ENCODE measurements at regions not wholly inside any gene's neighbourhood (a gene's known extent, or its start where the extent isn't known, plus 50 kb on each side); places are given as distances from the start of the nearest gene placed in this dataset.

DNA sequence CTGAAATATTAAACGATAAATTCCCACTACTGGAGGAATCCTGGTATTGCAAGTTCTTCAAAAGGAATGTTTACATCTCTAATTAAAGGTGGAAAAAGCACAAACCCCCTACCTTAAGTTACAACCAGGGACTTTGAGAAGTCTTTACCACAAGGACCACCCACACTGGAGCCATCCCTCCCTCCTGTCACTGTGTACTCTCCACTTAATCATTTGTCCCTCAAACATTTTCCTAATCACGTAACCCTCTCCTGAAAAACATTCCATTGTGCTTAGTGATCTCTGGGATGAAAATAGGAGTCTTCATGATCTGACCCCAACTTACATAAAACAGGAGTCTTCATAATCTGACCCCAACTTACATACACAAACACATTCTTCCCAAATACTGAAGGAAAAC is 85.7 kb downstream of the SUCLG1 start:
- Histone ChIP-seq H3K4me3 (no peak overlapping the region), H3K4me1 (no peaks in the 10 kb centered on the region), H3K4me2 (no peak overlapping the region), H3K9me3 (no peaks in the 10 kb centered on the region), H3K27ac (no peak overlapping the region)
- ChIA-PET POLR2A (no interaction called here), CTCF (interaction anchor here (1.0 kb wide), 1 partner anchor 13 kb away, joined by 3 read pairs; no protein-coding TSS in a partner anchor)
- FAIRE-seq (no peak), ATAC-seq (no peak), DNase-seq (ENCODE audit: low read depth in 1 of 2, low spot score in 1 of 2) (no peak)
- 7% methylated on average over 2 of the region's 2 CpGs for WGBS (ENCODE audit: missing lambda C conversion rate)
- no peak for TF ChIP-seq BHLHE40 (IDR thresholded peaks at IDR 0.05; ENCODE audit: low read depth, low read length)
- no peak for TF ChIP-seq HDAC2 (IDR thresholded peaks at IDR 0.05)
- no peak for TF ChIP-seq HOXB5 (CRISPR knock-in tag; IDR thresholded peaks at IDR 0.05)
- TF ChIP-seq ZSCAN20 (CRISPR knock-in tag; IDR thresholded peaks at IDR 0.05) = no peak
- no peak for TF ChIP-seq CHD4 (IDR thresholded peaks at IDR 0.05; ENCODE audit: borderline replicate concordance)
- no peak for TF ChIP-seq MYC (IDR thresholded peaks at IDR 0.05; ENCODE audit: borderline replicate concordance, low read length)
- TF ChIP-seq ZC3H11A (IDR thresholded peaks at IDR 0.05) = no peak
- TF ChIP-seq NPAS2 (CRISPR knock-in tag; IDR thresholded peaks at IDR 0.05; ENCODE audit: borderline replicate concordance) = no peak
- TF ChIP-seq RNF2 (IDR thresholded peaks at IDR 0.05; ENCODE audit: borderline replicate concordance, low read depth) = no peak
- TF ChIP-seq CTCF (IDR thresholded peaks at IDR 0.05) = no peak
- no peak for TF ChIP-seq HOXA7 (CRISPR knock-in tag; IDR thresholded peaks at IDR 0.05)
- no peak for TF ChIP-seq BCL3 (IDR thresholded peaks at IDR 0.05)
- no peak for TF ChIP-seq MAZ (IDR thresholded peaks at IDR 0.05; ENCODE audit: borderline replicate concordance, low read depth, low read length)
- no peak for TF ChIP-seq TP53 (CRISPR knock-in tag; IDR thresholded peaks at IDR 0.05)

DNA sequence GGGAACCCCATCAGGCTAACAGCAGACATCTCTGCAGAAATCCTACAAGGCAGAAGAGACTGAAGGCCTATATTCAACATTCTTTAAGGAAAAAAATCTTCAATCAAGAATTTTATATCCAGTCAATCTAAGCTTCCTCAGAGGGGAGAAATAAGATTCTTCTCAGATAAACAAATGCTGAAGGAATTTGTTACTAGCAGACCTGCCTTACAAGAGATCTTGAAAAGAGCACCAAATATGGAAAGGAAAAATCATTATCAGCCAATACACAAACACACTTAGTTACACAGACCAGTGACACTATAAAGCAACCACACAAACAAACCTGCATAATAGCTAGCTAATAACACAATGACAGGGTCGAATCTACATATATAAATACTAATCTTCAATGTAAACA is 96.5 kb downstream of the SUCLG1 start:
- peaks cover 11% of the 10 kb centered on the region for H3K9me3 ChIP-seq
- DNase-seq (ENCODE audit: low read depth in 1 of 2, low spot score in 1 of 2) = no peak
- no peak overlapping the region for H3K4me2 ChIP-seq
- CTCF ChIA-PET = no interaction called here
- no peak for FAIRE-seq
- no peak for ATAC-seq
- 6% methylated on average over 1 of the region's 1 CpG for WGBS (ENCODE audit: missing lambda C conversion rate)
- H3K4me1 ChIP-seq = no peaks in the 10 kb centered on the region
- POLR2A ChIA-PET = no interaction called here
- no peak overlapping the region for H3K27ac ChIP-seq
- no peak for TF ChIP-seq FOSB (CRISPR knock-in tag; IDR thresholded peaks at IDR 0.05)
- TF ChIP-seq KDM5A (IDR thresholded peaks at IDR 0.05) = no peak
- no peak for TF ChIP-seq CHD4 (IDR thresholded peaks at IDR 0.05; ENCODE audit: borderline replicate concordance)
- TF ChIP-seq HOXB13 (CRISPR knock-in tag; IDR thresholded peaks at IDR 0.05; ENCODE audit: low read depth) = no peak
- no peak for TF ChIP-seq SREBF2 (IDR thresholded peaks at IDR 0.05)
- no peak for TF ChIP-seq ZC3H11A (IDR thresholded peaks at IDR 0.05)
- no peak for TF ChIP-seq ATOH8 (CRISPR knock-in tag; IDR thresholded peaks at IDR 0.05; ENCODE audit: low read depth)
- TF ChIP-seq BHLHE40 (IDR thresholded peaks at IDR 0.05; ENCODE audit: low read depth, low read length) = no peak
- TF ChIP-seq NFE2L2 (conservative IDR thresholded peaks at IDR 0.05; ENCODE audit: low read length) = no peak
- no peak for TF ChIP-seq RAD21 (conservative IDR thresholded peaks at IDR 0.05 in 1 of 2, IDR thresholded peaks at IDR 0.05 in 1 of 2)
- TF ChIP-seq FOSL2 (IDR thresholded peaks at IDR 0.05) = no peak
- TF ChIP-seq FOSL2 (CRISPR knock-in tag; IDR thresholded peaks at IDR 0.05) = no peak
- no peak for TF ChIP-seq POLR2A (IDR thresholded peaks at IDR 0.05; ENCODE audit: low read length)
- no peak for TF ChIP-seq TFCP2L1 (CRISPR knock-in tag; IDR thresholded peaks at IDR 0.05)
- no peak for TF ChIP-seq KDM1A (IDR thresholded peaks at IDR 0.05; ENCODE audit: low read depth)
- no peak for TF ChIP-seq ZFP36 (IDR thresholded peaks at IDR 0.05; ENCODE audit: borderline replicate concordance, partially characterized antibody)
- TF ChIP-seq FOXS1 (CRISPR knock-in tag; IDR thresholded peaks at IDR 0.05) = no peak
- no peak overlapping the region for H3K4me3 ChIP-seq
